Activated T-cell treated with anti-CD3 and anti-CD28 coated beads, Interleukin-2, amount 50 U/mL, for 24 hours (primary cell): ENCODE measurements at regions not wholly inside any gene's neighbourhood (a gene's known extent, or its start where the extent isn't known, plus 50 kb on each side); places are given as distances from the start of the nearest gene placed in this dataset.
A peak's percentile ranks its signal among the peaks of the same experiment; 100 is the strongest.

Experiments used
- DNase-seq: peaks from one replicate; pipeline ENCODE4 v3.0.0-alpha.2; 2020
- H3K27ac Mint-ChIP-seq: 2 replicates; pipeline ENCODE4 v1.8.0; 2020; ENCODE audit warnings: mild to moderate bottlenecking, mixed read lengths
- H3K27me3 Mint-ChIP-seq: 2 replicates; pipeline ENCODE4 v1.8.0; 2020; ENCODE audit warnings: mixed read lengths
- H3K36me3 Mint-ChIP-seq: 2 replicates; pipeline ENCODE4 v1.8.0; 2020; ENCODE audit warnings: low read depth, mixed read lengths
- H3K4me1 Mint-ChIP-seq: 2 replicates; pipeline ENCODE4 v1.8.0; 2020; ENCODE audit warnings: low read depth, mixed read lengths
- H3K4me3 Mint-ChIP-seq: 2 replicates; pipeline ENCODE4 v1.8.0; 2020; ENCODE audit warnings: mild to moderate bottlenecking, moderate library complexity, mixed read lengths
- H3K9me3 Mint-ChIP-seq: 2 replicates; pipeline ENCODE4 v1.8.0; 2020; ENCODE audit warnings: mixed read lengths

DNA sequence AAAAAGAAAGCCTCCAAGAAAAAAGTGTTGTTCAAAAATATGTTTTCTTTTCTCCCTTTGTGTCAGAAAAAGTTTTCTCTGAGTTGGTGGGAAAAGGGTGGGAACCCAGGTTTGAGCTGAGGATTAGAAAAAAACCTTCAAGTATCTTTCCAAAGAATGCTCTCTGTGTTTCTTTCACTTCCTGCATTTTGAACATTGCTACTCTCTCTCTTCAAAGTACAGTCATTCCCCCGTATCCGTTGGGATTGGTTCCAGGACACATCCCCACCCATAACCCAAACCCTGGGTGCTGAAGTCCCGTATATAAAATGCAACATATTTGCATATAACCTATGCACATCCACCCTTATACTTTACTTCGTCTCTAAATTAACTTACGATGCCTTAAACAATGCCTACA lies 139.6 kb downstream of the TMCO5A start:
- peaks cover 38% of the 10 kb centered on the region for H3K4me1 Mint-ChIP-seq
- peaks cover 62% of the 10 kb centered on the region for H3K27me3 Mint-ChIP-seq
- no peak for DNase-seq
- H3K9me3 Mint-ChIP-seq: no peaks in the 10 kb centered on the region
- no peak overlapping the region for H3K4me3 Mint-ChIP-seq
- no peak overlapping the region for H3K27ac Mint-ChIP-seq
- no peaks in the 10 kb centered on the region for H3K36me3 Mint-ChIP-seq

DNA sequence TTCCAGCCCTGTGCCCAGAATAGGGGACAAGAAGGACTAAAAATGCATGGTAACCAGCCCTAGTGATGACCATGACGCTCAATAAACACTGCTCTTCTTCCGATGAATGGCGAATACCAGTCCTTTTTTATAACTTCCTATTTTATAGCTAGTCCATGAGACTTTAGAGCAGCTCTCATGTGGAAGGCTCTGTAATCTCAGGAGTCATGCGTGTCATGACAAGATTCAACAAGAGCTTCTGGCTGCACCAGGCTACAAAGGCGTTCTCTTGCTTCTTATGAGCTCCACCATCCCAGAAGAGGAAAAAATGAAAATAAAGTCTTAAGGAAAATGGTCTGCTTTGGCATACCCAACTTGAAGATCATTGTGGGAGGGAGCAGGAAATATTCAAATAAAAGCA lies 141.0 kb downstream of the TMCO5A start:
- Mint-ChIP-seq H3K4me1 (peaks cover 29% of the 10 kb centered on the region), H3K27me3 (peaks cover 49% of the 10 kb centered on the region), H3K4me3 (no peak overlapping the region), H3K9me3 (no peaks in the 10 kb centered on the region), H3K27ac (no peak overlapping the region), H3K36me3 (no peaks in the 10 kb centered on the region)
- no peak for DNase-seq

DNA sequence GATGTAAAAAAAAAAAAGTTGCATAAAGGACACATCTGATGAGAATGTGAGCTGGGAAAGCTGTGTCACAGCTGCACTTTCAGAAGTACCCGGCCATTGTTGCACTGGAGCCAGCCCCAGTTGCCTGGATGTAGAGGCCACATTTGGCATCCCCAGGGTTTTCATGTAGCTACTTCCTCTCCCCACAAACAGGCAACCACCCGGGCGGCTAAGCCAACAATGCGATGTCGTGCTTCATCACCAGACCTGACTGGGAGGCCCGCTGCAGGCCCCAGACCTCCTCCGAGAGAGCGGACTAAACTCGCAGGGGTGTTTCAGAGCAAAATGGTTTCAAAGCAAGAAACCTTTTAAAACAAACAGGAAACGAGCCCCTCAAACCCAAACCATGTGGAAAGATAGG lies 142.3 kb downstream of the TMCO5A start:
- no peak overlapping the region for H3K27ac Mint-ChIP-seq
- no peak for DNase-seq
- H3K4me3 Mint-ChIP-seq: no peak overlapping the region
- H3K9me3 Mint-ChIP-seq: no peaks in the 10 kb centered on the region
- H3K4me1 Mint-ChIP-seq: peaks cover 16% of the 10 kb centered on the region
- no peaks in the 10 kb centered on the region for H3K36me3 Mint-ChIP-seq
- H3K27me3 Mint-ChIP-seq: peaks cover 36% of the 10 kb centered on the region

DNA sequence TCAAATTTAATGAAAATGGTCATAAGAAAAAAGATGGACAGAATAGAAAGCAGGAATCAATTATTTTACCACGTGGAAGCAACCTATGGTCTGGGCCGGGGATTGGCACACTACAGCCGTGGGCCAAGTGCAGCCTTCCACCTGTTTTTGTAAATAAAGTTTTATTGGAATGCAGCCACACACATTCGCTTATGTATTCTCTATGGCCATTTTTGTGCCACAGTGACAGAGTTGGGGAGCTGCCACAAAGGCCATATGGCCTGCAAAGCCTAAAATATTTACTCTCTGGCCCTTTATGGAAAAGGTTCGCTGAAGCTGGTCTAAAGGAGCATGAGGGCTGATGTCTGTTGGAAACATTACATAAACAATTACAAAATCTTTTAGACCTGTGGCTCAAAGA lies 144.8 kb downstream of the TMCO5A start:
- Mint-ChIP-seq H3K9me3 (no peaks in the 10 kb centered on the region), H3K4me1 (peaks cover 10% of the 10 kb centered on the region), H3K36me3 (no peaks in the 10 kb centered on the region), H3K27me3 (peaks cover 15% of the 10 kb centered on the region), H3K4me3 (no peak overlapping the region), H3K27ac (no peak overlapping the region)
- no peak for DNase-seq

DNA sequence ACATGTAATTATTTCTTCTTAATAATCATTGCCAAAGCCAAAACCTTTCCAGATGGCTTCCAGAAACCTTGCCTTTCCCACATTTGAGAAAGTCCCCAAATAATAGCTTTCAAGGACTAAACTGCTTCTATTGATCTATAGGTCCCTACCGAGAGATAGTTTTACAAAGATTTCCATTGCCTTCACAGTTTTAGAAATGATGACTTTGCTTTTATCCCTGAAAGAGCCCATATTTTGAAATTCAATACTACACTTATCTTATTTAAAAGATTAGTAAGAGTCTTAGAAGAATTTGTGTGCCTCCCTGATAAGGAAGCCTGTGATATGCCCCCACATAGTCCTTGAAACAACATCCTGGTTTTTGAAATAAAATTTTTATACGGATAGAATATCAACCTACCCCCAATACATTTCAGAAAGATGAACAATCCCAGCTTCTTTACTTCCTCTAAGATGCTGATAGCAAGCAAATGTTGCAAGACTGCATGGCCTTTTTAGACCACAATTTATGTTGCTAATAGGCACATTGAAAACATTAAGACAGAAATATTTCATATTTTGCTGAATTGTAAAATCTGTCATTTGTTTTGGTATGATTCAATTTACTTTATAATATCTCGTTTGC lies 146.3 kb downstream of the TMCO5A start:
- Mint-ChIP-seq H3K4me1 (peaks cover 20% of the 10 kb centered on the region), H3K27ac (no peak overlapping the region), H3K27me3 (peaks cover 11% of the 10 kb centered on the region), H3K4me3 (no peak overlapping the region), H3K36me3 (no peaks in the 10 kb centered on the region), H3K9me3 (no peaks in the 10 kb centered on the region)
- no peak for DNase-seq

DNA sequence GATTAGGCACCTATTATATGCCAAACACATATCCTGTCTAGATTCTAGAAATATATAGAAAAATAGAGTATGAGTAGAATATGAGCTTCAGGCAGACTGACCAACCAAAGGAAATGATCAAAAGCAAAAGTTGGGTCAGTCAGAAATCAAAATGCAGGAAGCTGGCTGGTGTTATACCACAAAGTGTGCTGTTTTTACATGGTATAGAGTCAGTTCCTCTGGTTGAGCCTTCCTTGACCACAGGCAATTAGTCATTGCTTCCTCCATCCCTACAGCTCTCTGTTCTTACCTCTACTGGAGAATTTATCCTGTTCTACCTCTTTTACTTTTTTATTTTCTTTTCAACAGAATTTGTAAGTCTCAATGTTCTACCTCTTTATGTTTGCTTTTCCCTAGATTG lies 149.8 kb downstream of the TMCO5A start:
- Mint-ChIP-seq H3K27ac (peak overlapping the region; percentile 50), H3K9me3 (no peaks in the 10 kb centered on the region), H3K36me3 (no peaks in the 10 kb centered on the region), H3K4me3 (no peak overlapping the region), H3K4me1 (peaks cover 22% of the 10 kb centered on the region), H3K27me3 (peaks cover 34% of the 10 kb centered on the region)
- no peak for DNase-seq

DNA sequence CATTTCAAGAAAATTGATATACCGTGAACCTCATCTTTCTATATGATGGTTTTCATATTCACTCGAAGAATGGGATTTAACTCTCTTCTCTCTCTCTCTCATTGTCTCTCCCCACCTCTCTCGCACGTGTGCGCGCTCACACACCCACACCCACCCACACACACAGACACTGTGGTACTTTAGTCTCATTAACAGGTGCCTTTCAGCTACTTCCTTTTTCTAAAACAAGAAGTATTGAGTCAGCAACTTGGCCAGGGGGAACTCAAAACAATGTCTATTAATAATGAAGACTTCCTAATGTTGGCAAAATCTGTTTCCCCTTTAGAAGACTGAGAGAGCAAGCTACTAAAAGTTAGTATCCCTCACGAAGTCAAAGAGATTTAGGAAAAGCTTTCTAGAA lies 150.7 kb downstream of the TMCO5A start:
- H3K9me3 Mint-ChIP-seq: no peaks in the 10 kb centered on the region
- no peak for DNase-seq
- H3K27ac Mint-ChIP-seq: no peak overlapping the region
- no peak overlapping the region for H3K4me3 Mint-ChIP-seq
- peaks cover 22% of the 10 kb centered on the region for H3K4me1 Mint-ChIP-seq
- H3K36me3 Mint-ChIP-seq: no peaks in the 10 kb centered on the region
- peaks cover 34% of the 10 kb centered on the region for H3K27me3 Mint-ChIP-seq

DNA sequence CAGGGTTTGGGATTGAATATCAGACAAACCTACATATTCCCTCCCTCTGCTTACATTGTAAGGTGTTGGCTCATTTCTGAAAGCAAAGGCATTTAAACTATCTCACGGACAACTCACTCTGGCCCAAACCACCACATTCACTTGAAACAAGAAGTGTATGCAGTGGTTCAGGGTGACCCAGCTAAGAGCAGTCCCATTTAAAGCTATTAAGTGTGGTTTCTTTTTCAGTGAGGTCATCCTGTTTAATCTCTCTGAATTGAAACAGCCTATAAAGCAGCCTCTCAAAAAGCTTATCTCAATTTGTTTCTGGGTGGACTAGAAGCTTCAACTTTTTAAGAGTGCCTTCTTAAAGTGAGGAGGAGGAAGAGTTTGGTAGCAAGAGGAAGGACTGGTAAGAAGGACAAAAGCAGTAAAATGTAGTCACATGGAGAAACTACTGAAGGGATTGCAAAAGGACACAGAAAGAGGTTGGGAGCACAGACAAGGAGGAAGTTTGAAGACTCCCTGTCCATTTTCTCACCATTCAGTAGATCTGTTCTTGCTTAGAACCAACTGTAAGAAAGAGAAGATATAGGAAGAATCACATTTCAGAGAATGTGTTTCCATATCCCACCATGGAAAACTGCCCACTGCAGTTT lies 151.6 kb downstream of the TMCO5A start:
- Mint-ChIP-seq H3K36me3 (no peaks in the 10 kb centered on the region), H3K9me3 (no peaks in the 10 kb centered on the region), H3K4me3 (no peak overlapping the region), H3K27ac (no peak overlapping the region), H3K4me1 (peaks cover 22% of the 10 kb centered on the region), H3K27me3 (peaks cover 34% of the 10 kb centered on the region)
- no peak for DNase-seq

DNA sequence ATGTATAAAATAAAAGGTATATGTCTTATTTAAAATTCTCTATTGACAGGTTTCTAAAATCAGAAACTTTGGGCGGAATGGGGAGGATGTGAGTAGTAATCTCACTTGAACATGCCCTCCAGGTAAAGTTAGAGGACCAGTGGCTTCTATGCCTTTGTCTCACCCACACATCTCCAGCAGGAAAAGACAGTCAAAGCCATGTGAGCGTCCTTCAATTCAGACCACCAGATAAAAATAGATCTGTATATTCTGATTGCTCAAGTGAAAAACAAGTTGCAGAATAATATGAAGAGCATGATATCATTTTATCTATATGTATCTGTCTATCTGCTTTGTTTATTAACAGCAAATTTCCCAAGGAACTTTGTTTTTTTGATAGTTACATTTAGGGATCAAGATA lies 152.2 kb downstream of the TMCO5A start:
- no peak overlapping the region for H3K4me3 Mint-ChIP-seq
- peaks cover 37% of the 10 kb centered on the region for H3K27me3 Mint-ChIP-seq
- H3K4me1 Mint-ChIP-seq: peaks cover 22% of the 10 kb centered on the region
- H3K36me3 Mint-ChIP-seq: no peaks in the 10 kb centered on the region
- H3K27ac Mint-ChIP-seq: no peak overlapping the region
- no peaks in the 10 kb centered on the region for H3K9me3 Mint-ChIP-seq
- no peak for DNase-seq

DNA sequence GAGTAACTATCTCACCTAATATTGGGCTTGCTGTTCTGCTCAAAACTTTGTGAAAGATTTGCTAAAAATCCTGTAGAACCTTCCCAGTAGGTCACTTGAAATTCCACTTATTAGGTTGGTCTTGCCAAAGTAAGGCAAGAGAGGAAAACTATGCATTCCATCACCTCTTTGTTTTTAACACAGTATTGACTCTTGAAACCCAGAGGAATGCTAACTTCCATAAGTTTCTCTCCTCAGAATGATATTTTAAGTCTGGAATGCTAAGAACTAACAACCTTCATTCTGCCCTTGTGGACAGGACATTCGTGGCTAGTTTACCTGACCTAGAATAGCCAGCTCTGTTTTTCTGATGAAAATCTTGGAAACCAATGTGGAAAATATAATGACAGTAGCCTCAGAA lies 154.5 kb downstream of the TMCO5A start:
- no peak overlapping the region for H3K27ac Mint-ChIP-seq
- H3K9me3 Mint-ChIP-seq: no peaks in the 10 kb centered on the region
- no peaks in the 10 kb centered on the region for H3K36me3 Mint-ChIP-seq
- no peak for DNase-seq
- H3K27me3 Mint-ChIP-seq: peaks cover 37% of the 10 kb centered on the region
- no peak overlapping the region for H3K4me3 Mint-ChIP-seq
- H3K4me1 Mint-ChIP-seq: peaks cover 17% of the 10 kb centered on the region

DNA sequence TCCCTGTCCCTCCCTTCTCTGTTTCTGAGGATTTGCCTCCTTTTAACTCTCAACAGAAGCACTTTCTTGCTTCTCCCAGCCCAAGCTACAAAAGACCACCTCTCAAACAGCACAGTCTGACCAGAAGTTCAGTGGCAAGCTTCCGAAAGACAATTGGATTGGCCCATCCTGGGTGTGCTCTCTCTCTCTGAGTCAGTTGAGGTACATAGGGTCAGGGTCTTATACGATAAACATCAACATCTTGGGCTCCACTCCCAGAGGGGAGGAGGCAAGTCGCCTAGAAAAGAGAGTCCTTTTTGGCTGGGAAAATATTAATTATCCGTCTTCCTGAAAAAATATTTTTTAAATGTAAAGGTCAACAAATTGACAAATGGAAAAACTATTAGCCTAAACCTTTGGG lies 155.8 kb downstream of the TMCO5A start:
- DNase-seq: no peak
- Mint-ChIP-seq H3K9me3 (no peaks in the 10 kb centered on the region), H3K4me3 (no peak overlapping the region), H3K36me3 (no peaks in the 10 kb centered on the region), H3K27ac (no peak overlapping the region), H3K4me1 (peaks cover 5% of the 10 kb centered on the region), H3K27me3 (peaks cover 31% of the 10 kb centered on the region)

DNA sequence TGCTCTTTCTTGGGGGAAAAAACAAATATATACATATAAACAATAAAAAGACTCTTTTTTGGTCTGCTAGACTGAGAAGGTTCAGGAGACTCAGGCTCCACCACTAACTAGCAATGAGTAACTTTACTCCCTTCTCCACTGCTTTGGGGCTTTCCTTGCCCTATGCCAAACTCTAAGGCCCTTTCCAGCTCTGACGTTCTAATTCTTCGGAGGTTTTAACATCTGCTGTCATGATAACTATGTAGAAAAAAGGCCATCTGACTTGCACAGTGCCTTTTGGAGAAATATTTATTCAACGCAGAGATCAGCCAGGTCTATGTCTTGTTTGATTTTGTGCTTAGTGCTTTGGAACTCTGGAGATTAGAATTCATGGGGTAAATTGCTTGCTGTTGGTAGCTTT lies 156.2 kb downstream of the TMCO5A start:
- Mint-ChIP-seq H3K4me3 (no peak overlapping the region), H3K4me1 (peaks cover 3% of the 10 kb centered on the region), H3K27ac (no peak overlapping the region)

DNA sequence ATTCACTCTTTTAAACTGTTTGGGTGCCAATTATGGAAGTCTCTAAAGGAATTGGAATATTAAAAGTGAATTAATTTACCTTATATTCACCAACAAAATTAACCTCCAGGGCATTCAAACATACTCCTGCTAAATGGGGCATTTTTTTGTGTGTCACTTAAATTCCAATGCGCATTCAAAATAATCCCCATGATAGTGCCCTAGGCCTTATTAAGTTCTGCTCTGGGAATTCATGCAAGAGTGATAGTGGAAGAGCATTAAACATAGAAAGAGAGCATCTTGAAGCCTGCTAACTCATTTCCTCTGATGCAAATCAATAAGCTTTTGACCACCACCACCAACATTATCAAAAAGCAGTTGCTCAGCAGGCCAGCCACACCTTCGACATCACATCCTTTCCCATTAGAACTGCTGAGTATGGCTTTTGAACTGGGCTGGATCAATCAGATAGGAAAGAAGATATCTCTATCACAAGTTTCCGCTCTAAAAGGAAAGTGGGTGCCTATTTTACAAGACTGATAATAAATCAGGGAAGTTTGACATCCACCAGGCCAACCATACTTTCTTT lies 156.7 kb downstream of the TMCO5A start:
- Mint-ChIP-seq H3K36me3 (no peaks in the 10 kb centered on the region), H3K9me3 (peaks cover 2% of the 10 kb centered on the region), H3K4me3 (no peak overlapping the region), H3K27ac (no peak overlapping the region), H3K27me3 (peaks cover 29% of the 10 kb centered on the region), H3K4me1 (peaks cover under 1% of the 10 kb centered on the region)
- no peak for DNase-seq

More for the DNA sequence above, 156.2 kb downstream of the TMCO5A start:
- Mint-ChIP-seq H3K36me3 (no peaks in the 10 kb centered on the region), H3K9me3 (peaks cover 2% of the 10 kb centered on the region), H3K27me3 (peaks cover 32% of the 10 kb centered on the region)
- DNase-seq: no peak

DNA sequence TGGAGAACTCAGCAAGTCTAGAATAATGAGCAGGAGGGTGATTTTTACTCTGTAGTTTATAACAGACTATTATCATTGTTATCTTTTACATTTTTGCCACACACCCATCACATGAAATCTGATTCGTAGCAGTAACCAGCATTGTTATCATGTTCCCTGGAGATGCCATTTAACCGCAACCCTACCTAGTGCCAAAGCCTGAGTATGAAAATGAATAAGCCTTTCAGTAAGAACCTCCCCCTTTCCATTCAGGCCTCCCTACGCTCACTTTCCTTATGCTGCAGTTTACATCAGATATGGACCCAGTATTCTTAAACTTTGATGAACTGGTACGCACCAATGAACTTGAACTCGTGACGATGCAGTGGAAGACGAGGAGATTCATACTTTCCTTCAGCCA lies 158.7 kb upstream of the SPRED1 start:
- no peak overlapping the region for H3K4me3 Mint-ChIP-seq
- H3K27ac Mint-ChIP-seq: no peak overlapping the region
- peaks cover 6% of the 10 kb centered on the region for H3K9me3 Mint-ChIP-seq
- peaks cover 8% of the 10 kb centered on the region for H3K27me3 Mint-ChIP-seq
- no peaks in the 10 kb centered on the region for H3K36me3 Mint-ChIP-seq
- no peak for DNase-seq
- no peaks in the 10 kb centered on the region for H3K4me1 Mint-ChIP-seq

DNA sequence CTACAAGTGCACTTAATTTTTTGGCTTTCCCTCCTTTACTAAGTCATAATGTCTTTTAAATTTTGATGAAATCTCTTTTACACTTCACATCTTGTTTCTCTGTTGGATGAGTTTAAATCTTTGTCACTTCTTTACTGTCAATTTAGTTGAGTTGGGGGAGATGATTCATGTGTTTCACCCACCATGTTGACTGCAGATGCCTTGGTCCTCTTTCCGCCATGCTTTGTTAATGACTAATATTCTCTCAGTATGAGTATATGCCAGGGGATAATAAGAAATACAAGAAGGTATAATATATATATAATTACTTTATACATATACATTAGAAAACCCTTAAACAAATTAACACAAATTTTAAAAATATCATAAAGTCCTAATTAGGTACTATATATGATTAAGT lies 149.7 kb upstream of the SPRED1 start:
- peaks cover 18% of the 10 kb centered on the region for H3K27me3 Mint-ChIP-seq
- no peaks in the 10 kb centered on the region for H3K36me3 Mint-ChIP-seq
- no peak overlapping the region for H3K4me3 Mint-ChIP-seq
- H3K27ac Mint-ChIP-seq: no peak overlapping the region
- no peak for DNase-seq
- no peaks in the 10 kb centered on the region for H3K9me3 Mint-ChIP-seq
- H3K4me1 Mint-ChIP-seq: peaks cover 3% of the 10 kb centered on the region
